GM18520 (cell line): ENCODE measurements at regions not wholly inside any gene's neighbourhood (a gene's known extent, or its start where the extent isn't known, plus 50 kb on each side); places are given as distances from the start of the nearest gene placed in this dataset.

Experiments
- ATAC-seq: cut with Tn5 transposase; IDR thresholded peaks from one replicate; pipeline ENCODE4 v1.9.1; 2021; ENCODE audit not compliant: unreplicated experiment

GRCh38 chr20:39473536-39473935 lies 511.4 kb downstream of the DHX35 start:
- no peak for ATAC-seq

GRCh38 chr20:39468703-39469102 lies 506.6 kb downstream of the DHX35 start:
- no peak for ATAC-seq

- no peak for ATAC-seq
Measured at GRCh38 chr20:39464238-39464637, 502.1 kb downstream of the DHX35 start.

- no peak for ATAC-seq
Measured at GRCh38 chr20:39462416-39462945, 500.3 kb downstream of the DHX35 start.

- no peak for ATAC-seq
Measured at GRCh38 chr20:39458452-39458851, 496.3 kb downstream of the DHX35 start.

GRCh38 chr20:39453890-39454289 lies 491.7 kb downstream of the DHX35 start:
- no peak for ATAC-seq

GRCh38 chr20:39452583-39453340 lies 490.6 kb downstream of the DHX35 start:
- no peak for ATAC-seq

- no peak for ATAC-seq
Measured at GRCh38 chr20:39451386-39451785, 489.2 kb downstream of the DHX35 start.

- ATAC-seq = no peak
Measured at GRCh38 chr20:39446397-39446796, 484.3 kb downstream of the DHX35 start.

- ATAC-seq = no peak
Measured at GRCh38 chr20:39445095-39445494, 483.0 kb downstream of the DHX35 start.

- ATAC-seq = no peak
Measured at GRCh38 chr20:39433466-39433865, 471.3 kb downstream of the DHX35 start.

GRCh38 chr20:39431091-39431880 lies 469.1 kb downstream of the DHX35 start:
- no peak for ATAC-seq

- ATAC-seq = no peak
Measured at GRCh38 chr20:39429726-39430125, 467.6 kb downstream of the DHX35 start.

- no peak for ATAC-seq
Measured at GRCh38 chr20:39424962-39425678, 463.0 kb downstream of the DHX35 start.

- ATAC-seq = no peak
Measured at GRCh38 chr20:39421571-39422105, 459.5 kb downstream of the DHX35 start.

- ATAC-seq = no peak
Measured at GRCh38 chr20:39412091-39412490, 449.9 kb downstream of the DHX35 start.

- ATAC-seq = no peak
Measured at GRCh38 chr20:39399463-39399862, 437.3 kb downstream of the DHX35 start.

GRCh38 chr20:39398656-39399055 lies 436.5 kb downstream of the DHX35 start:
- ATAC-seq = no peak

GRCh38 chr20:39397646-39398045 lies 435.5 kb downstream of the DHX35 start:
- ATAC-seq = no peak

- ATAC-seq = no peak
Measured at GRCh38 chr20:39395478-39396291, 433.5 kb downstream of the DHX35 start.
